ENCODE measurements at regions not wholly inside any gene's neighbourhood (a gene's known extent, or its start where the extent isn't known, plus 50 kb on each side); places are given as distances from the start of the nearest gene placed in this dataset.

DNA sequence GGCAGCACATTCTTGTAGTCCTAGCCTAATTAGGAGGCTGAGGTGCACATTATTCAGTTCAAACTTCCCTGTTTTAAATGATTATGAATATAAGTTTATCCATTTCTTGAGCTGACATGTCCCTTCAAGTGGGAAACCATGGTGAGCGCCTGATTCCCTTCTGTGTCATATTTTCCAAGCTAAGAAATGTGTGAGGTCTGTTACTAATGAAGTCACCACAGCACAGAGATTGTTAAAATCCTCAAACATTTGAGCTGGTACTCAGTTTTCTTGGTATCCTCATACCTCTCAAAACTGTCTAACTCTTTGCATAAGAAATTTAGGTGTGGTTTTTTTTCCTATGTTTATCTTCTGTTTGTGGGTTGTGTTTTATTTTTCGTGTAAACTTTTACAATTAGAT is 926.8 kb downstream of the GATA3 start:
- TF ChIP-seq, protein P1, sequence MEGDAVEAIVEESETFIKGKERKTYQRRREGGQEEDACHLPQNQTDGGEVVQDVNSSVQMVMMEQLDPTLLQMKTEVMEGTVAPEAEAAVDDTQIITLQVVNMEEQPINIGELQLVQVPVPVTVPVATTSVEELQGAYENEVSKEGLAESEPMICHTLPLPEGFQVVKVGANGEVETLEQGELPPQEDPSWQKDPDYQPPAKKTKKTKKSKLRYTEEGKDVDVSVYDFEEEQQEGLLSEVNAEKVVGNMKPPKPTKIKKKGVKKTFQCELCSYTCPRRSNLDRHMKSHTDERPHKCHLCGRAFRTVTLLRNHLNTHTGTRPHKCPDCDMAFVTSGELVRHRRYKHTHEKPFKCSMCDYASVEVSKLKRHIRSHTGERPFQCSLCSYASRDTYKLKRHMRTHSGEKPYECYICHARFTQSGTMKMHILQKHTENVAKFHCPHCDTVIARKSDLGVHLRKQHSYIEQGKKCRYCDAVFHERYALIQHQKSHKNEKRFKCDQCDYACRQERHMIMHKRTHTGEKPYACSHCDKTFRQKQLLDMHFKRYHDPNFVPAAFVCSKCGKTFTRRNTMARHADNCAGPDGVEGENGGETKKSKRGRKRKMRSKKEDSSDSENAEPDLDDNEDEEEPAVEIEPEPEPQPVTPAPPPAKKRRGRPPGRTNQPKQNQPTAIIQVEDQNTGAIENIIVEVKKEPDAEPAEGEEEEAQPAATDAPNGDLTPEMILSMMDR (IDR thresholded peaks at IDR 0.05) = no peak
- no peak for DNase-seq (ENCODE audit: low spot score)
- ATAC-seq (ENCODE audit: low FRiP score) = no peak

DNA sequence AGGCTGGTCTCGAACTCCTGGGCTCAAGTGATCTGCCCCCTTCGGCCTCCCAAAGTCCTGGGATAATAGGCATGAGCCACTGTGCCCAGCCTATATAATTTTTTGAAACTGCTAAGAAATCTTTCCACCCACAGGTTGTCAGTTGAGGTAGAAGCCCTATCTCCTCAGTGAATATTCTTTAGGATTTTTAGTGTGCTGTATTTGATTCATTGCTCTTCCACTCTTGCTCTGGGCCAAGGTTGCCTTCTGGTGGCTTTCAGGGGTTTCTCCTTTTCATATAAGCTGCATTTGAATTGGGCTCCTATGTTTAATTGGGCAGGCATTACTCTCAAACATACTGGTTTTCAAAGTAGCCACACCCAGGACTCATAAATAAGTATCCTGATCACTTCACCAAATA is 931.2 kb downstream of the GATA3 start:
- TF ChIP-seq, protein P1 (IDR thresholded peaks at IDR 0.05) = no peak
- no peak for ATAC-seq (ENCODE audit: low FRiP score)
- no peak for DNase-seq (ENCODE audit: low spot score)

DNA sequence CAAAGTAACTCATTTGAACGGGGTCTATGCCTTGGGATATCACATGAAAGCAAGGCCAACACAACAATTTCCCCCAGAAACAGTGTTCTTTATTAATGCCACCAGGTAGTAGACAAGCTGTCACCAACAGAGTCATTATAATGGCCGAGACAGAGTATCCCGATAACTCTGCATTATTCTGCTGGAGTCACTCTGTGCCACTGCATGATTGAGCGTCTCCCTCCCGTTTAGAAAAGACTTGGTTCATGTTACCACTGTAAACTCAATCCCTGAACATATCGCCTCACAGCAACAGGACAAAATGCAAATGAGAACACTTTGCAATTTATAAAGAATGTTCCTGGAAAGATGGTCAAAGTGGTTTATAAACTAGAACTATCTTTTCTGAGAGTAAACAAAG is 932.5 kb downstream of the GATA3 start:
- DNase-seq (ENCODE audit: low spot score) (no peak), ATAC-seq (ENCODE audit: low FRiP score) (no peak)
- TF ChIP-seq, protein P1 (IDR thresholded peaks at IDR 0.05) = no peak

DNA sequence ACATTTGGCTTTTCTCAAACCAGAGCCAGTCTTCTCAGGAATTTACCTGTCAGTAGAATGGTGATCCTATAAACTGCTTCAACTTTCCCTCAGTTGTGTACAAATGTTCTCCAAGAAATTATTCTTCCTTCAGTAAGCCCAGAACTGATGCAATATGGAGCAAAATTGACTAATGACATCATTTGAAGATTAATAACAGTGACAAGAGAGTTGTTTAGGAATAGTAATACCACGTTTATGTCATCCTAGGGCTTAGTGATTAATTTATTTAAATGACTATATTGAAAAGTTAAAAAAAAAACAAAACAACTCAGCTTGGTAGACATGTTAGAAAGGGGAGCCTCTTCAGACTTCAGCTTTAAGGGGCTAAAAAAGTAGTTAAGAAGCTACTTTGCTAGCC is 933.2 kb downstream of the GATA3 start:
- no peak for ATAC-seq (ENCODE audit: low FRiP score)
- TF ChIP-seq, protein P1 (IDR thresholded peaks at IDR 0.05) = no peak

DNA sequence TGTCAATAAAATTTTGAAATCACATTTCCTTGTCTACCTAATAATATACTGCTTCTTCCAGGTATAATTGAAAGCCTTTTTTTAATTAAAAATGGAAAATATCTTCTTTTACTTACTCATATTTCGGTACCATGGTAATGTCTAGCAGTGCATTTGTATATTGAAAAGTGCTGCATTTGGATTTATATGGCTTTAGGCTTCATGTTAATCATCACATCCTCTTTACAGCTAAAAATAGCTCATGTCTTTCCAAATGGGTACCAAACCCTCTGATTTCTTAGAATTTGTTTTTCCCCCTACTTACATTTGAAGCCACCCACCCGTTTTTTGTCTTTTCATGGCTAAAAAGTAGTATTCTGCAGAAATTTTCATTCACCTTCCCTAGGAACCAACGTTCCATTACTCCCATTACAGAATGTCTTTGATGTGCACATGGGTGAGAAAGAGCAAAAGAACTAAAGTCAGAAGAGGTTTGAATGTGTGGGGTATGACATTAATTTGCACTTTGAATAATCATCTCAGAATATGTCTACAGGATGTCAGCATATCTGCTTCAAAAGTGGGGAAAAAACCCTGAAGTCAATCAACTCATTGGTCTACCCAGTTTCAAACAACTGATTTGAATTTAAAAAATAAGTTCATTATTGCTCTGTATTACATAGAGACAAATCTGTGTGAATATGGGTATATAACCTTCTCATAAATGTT is 935.9 kb downstream of the GATA3 start:
- no peak for ATAC-seq (ENCODE audit: low FRiP score)
- DNase-seq (ENCODE audit: low spot score) = no peak
- TF ChIP-seq, protein P1 (IDR thresholded peaks at IDR 0.05) = no peak

More for the DNA sequence above, 933.2 kb downstream of the GATA3 start:
- no peak for DNase-seq (ENCODE audit: low spot score)

DNA sequence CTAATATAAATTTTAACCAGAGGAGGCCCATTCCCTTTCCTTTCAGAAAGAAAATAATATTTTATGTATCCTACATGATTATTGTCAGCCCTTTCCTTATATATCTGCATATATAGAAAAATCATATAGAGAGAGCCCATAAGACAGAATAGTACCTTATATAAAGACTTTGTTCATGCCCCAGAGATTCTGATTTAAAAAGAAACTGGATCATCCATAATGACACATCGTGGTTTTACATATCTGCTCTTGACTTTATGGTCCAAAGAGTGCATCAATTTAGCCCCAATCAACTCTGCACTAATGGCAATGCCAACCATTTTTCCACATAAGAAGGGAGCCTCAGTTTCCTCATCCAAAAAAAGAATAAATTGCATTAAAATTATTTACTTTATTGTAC is 937.5 kb downstream of the GATA3 start:
- ATAC-seq (ENCODE audit: low FRiP score) = no peak
- TF ChIP-seq, protein P1 (IDR thresholded peaks at IDR 0.05) = no peak
- no peak for DNase-seq (ENCODE audit: low spot score)

DNA sequence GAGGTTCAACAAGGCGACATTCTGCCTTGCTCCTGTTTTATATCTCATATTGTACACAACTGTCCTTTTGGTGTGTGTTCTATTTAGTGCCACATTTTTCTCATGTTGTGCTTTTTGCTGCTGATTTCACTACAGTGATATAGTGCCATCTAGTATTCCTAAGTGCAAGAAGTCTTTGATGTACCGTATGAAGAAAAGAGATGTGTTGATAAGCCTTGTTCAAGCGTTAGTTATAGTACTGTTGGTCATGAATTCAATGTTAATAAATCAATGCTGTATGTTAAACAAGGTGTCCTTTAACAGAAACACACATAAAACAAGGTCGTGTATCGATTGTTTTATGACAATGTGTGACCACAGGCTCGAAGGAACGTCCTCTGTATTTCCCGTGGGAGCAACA is 939.4 kb downstream of the GATA3 start:
- ATAC-seq (ENCODE audit: low FRiP score) (no peak), DNase-seq (ENCODE audit: low spot score) (no peak)
- TF ChIP-seq, protein P1 (IDR thresholded peaks at IDR 0.05) = no peak
